ENCODE measurements at regions not wholly inside any gene's neighbourhood (a gene's known extent, or its start where the extent isn't known, plus 50 kb on each side); places are given as distances from the start of the nearest gene placed in this dataset.

DNA sequence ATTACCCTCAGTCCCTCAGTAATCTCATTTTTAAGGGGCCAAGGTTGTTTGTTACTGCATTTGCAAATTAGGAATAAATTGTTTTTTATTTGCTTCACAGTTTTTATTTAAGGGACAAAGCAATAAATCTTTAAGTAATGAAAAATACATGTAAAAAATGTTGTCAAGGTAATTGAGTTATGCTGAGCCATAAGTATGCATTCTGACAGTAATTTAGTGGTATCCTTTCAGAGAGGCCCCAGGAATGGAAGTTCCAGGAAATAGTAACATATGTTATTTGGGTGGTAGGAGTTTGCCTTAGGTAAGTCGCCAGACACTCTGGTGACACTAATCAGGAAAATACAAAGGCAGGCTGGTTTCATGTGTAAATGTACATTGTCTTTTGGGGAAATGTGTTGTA, 1787.9 kb upstream of the WWC1 start:
- H3K36me3 ChIP-seq, result no peaks in the 10 kb centered on the region
- H3K27me3 ChIP-seq, result no peaks in the 10 kb centered on the region
- H3K9me3 ChIP-seq (replicated peaks), result no peaks in the 10 kb centered on the region
- no peaks in the 10 kb centered on the region for H3K4me1 ChIP-seq
- H3K4me3 ChIP-seq, result no peak overlapping the region
- DNase-seq, result no peak
- H3K27ac ChIP-seq, result no peak overlapping the region

DNA sequence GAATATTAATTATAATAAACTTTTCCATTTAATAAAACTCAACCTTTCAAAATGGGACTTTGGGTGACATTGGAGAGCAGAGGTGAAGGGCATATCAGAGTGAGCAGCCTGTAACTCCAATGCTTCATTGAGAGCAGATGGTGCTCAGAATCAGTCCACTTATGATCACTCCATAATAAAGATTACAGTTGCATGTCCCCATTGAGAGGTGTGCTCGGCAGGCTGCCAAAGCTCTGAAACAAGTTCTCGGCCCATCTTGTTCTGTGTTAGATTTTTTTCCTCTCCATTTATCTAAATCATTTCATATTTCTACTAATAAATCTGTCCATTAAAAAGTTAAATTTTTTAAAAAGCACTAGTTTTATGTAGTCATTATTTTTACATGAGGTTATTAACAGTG, 1786.4 kb upstream of the WWC1 start:
- no peaks in the 10 kb centered on the region for H3K9me3 ChIP-seq (replicated peaks)
- no peaks in the 10 kb centered on the region for H3K4me1 ChIP-seq
- H3K27me3 ChIP-seq, result no peaks in the 10 kb centered on the region
- H3K27ac ChIP-seq, result no peak overlapping the region
- no peaks in the 10 kb centered on the region for H3K36me3 ChIP-seq
- peak in 1 of 2 experiments; percentile 4 for DNase-seq
- H3K4me3 ChIP-seq, result no peak overlapping the region

DNA sequence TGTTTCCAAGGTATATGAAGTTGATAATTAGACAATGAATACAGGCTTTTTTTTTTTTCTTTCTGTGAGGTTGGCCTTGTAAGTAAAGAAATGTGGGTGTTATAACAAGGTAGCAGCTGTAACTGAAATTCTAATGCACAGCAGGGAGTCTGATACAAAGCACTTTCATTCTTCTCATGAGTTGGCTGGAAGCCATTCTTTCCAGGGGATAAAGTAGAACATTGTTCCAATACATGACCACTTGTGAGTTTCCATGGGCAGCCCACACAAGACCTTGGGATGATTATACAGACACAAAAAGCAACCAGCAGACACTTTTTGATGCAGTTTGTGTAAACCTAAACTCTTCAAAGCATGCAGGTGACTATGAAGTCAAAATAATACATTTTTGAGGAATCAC, 1785.9 kb upstream of the WWC1 start:
- Histone ChIP-seq H3K27ac (no peak overlapping the region), H3K9me3 (replicated peaks) (no peaks in the 10 kb centered on the region), H3K27me3 (no peaks in the 10 kb centered on the region), H3K36me3 (no peaks in the 10 kb centered on the region), H3K4me1 (no peaks in the 10 kb centered on the region), H3K4me3 (no peak overlapping the region)
- peak; percentile 19 to 57 for DNase-seq

DNA sequence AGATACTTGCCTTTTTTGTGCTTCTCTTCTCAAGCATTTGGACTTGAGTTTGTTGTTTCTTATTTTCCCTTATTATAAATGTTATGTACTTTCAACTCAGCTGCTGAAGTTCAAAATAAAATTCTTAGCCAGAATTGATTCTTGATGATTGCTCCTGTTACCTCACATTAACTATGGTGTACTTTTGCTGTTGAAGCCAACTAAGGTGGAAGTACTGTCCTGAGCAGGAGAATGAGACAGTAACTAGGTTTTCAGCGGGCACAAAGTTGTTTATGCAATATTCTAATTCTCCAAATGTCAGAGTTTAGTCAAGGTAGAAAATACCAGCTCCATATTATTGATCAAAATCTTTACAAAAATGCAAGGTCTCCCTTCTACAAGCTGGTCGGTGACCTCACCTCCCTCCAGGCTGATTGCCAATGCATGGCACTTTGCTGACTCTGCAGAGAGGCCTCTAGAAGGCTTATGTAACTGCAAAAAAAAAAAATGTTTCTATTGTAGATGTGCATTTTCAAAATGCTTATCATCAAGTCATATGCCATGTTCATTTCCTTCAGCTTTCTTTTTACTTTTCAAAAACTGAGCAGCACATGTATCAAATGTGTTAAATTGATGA, 1783.5 kb upstream of the WWC1 start:
- Histone ChIP-seq H3K9me3 (replicated peaks) (no peaks in the 10 kb centered on the region), H3K4me1 (no peaks in the 10 kb centered on the region), H3K27me3 (no peaks in the 10 kb centered on the region), H3K4me3 (no peak overlapping the region), H3K27ac (no peak overlapping the region), H3K36me3 (no peaks in the 10 kb centered on the region)
- DNase-seq, result no peak

DNA sequence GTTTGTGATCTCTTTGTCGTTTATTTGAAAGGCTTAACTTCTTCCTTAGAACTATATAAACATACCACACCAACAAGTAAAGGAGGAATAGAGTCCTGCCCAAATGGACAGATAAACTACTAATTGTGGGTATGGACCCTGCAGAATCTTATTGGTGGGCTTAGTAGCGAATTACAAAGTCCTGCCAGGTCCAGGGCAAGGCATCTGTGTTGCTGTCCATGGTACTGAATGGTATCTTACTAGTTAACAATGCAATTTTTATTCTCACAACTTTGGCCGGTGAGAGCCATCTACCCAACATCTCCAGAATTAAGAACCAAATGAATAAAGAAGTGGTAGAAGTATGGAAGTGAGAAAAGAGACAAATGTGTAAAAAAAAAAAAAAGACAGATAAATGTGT, 1782.4 kb upstream of the WWC1 start:
- DNase-seq, result peak; percentile 19 to 66
- Histone ChIP-seq H3K27ac (no peak overlapping the region), H3K4me3 (no peak overlapping the region), H3K4me1 (no peaks in the 10 kb centered on the region), H3K36me3 (no peaks in the 10 kb centered on the region), H3K27me3 (no peaks in the 10 kb centered on the region), H3K9me3 (replicated peaks) (no peaks in the 10 kb centered on the region)

DNA sequence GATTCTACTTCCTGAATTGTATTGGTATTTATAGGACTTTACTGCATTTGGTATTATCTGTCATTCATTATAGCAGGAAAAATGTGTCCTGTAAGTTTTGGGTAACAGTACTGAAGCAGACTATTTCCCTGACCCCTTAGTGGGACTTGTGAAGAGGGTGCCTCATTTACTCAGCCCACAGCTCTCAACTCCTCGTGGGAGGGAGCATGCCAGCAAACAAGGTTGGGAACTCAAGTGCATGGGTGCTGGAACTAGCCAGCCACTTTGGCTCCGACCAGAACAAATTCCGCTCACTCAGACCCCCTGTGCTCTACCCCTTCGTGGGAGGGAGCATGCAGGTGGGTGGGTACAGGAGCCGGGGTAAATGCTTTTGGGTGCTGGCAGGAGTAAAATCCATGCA, 1773.5 kb upstream of the WWC1 start:
- Histone ChIP-seq H3K4me1 (no peaks in the 10 kb centered on the region), H3K4me3 (no peak overlapping the region), H3K27me3 (no peaks in the 10 kb centered on the region), H3K9me3 (replicated peaks) (no peaks in the 10 kb centered on the region), H3K27ac (no peak overlapping the region), H3K36me3 (no peaks in the 10 kb centered on the region)
- no peak for DNase-seq

DNA sequence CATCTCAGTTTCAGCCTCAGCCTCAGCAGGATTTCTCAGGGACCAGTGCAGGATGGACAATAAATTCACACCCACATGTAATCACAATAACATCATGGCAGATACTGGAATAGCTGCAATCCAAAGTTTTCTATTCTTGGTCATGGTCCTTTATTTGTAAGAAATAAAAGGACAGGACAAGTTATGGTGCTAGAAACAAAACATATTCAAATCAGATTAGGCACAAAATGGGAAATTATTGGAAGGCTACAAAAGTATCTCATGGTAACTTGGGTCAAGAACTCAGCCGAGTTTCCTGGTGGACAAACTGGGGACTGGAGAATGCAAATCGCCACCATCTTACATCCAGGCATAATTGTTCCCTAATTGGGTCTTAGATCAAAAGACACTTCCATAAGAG, 1768.2 kb upstream of the WWC1 start:
- Histone ChIP-seq H3K4me1 (no peaks in the 10 kb centered on the region), H3K27me3 (no peaks in the 10 kb centered on the region), H3K9me3 (replicated peaks) (no peaks in the 10 kb centered on the region), H3K36me3 (no peaks in the 10 kb centered on the region), H3K27ac (no peak overlapping the region), H3K4me3 (no peak overlapping the region)
- DNase-seq, result no peak

DNA sequence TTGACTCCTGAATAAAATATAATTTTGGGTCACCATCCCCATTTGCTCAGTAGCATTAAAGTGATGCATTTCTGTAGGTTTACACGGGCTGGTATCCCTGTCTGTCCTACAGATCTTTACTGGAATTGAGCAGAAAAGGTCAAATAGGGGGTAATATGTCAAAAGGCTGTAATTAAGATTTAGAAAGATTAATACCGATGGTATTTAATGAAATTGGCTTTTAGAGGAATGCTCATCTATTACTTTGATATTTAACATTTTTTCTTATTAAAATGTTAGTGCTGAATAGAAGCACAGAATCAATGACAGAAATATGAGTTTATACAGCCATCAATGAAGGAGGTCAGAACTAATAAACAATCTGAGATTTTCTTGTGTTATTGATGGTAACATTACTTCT, 1762.2 kb upstream of the WWC1 start:
- DNase-seq, result no peak
- H3K4me3 ChIP-seq, result no peak overlapping the region
- no peaks in the 10 kb centered on the region for H3K36me3 ChIP-seq
- no peaks in the 10 kb centered on the region for H3K4me1 ChIP-seq
- H3K9me3 ChIP-seq (replicated peaks), result no peaks in the 10 kb centered on the region
- no peak overlapping the region for H3K27ac ChIP-seq
- no peaks in the 10 kb centered on the region for H3K27me3 ChIP-seq

DNA sequence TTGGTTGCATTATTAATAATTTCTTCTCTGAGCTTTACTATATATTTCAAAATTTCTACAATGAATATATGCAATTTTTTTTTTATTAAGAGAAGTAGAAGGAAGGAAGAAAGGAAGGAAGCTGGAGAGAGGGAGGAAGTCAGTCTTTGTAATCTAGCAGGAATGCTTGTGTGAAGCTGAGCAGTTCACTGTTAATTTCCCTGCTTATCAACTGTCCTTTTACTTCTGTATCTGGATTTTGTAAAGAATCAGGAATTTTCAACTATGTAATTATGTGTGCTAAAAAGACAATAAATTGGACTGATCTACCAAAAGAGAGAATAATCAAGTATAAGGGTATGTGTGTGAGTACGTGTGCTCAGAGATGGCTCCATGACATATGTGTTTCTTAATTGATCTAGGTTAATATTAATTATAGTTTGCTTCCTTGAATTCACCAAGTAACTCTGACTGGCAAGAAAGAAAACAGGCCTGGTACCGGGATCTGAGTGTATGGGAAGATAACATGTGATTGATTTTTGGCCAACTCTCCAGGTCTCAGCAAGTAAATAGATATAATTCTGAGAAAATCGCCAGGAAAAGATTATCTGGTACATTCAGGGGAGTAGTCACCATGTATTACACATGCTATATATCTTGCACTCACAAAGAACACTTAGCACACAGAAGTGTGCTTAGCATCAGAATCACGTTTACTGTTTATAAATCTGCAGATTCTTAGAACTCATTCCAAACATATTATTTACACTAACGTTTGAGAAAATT, 1758.8 kb upstream of the WWC1 start:
- no peak for DNase-seq
- H3K4me3 ChIP-seq, result no peak overlapping the region
- H3K36me3 ChIP-seq, result no peaks in the 10 kb centered on the region
- H3K4me1 ChIP-seq, result no peaks in the 10 kb centered on the region
- H3K9me3 ChIP-seq (replicated peaks), result no peaks in the 10 kb centered on the region
- H3K27ac ChIP-seq, result no peak overlapping the region
- no peaks in the 10 kb centered on the region for H3K27me3 ChIP-seq

DNA sequence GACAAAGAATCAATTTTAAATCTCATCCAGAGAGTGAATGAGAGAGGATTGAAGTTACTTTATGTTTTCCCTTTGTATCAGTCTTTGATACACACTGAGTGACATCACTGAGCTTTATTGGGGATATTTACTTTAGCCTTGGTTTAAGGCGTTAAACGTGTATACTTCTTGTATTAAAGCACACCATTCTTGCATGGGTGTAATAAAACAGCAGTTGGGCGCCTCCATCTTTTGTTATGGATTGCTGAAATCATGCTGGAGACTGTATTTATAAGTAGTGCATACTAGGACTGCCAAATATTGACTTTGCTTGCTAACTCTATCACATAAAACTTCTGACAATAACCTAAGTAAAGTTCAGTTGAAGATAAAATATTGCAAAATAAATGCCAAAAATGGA, 1755.8 kb upstream of the WWC1 start:
- no peaks in the 10 kb centered on the region for H3K4me1 ChIP-seq
- no peak for DNase-seq
- H3K9me3 ChIP-seq (replicated peaks), result no peaks in the 10 kb centered on the region
- no peaks in the 10 kb centered on the region for H3K27me3 ChIP-seq
- H3K4me3 ChIP-seq, result no peak overlapping the region
- no peaks in the 10 kb centered on the region for H3K36me3 ChIP-seq
- H3K27ac ChIP-seq, result no peak overlapping the region

DNA sequence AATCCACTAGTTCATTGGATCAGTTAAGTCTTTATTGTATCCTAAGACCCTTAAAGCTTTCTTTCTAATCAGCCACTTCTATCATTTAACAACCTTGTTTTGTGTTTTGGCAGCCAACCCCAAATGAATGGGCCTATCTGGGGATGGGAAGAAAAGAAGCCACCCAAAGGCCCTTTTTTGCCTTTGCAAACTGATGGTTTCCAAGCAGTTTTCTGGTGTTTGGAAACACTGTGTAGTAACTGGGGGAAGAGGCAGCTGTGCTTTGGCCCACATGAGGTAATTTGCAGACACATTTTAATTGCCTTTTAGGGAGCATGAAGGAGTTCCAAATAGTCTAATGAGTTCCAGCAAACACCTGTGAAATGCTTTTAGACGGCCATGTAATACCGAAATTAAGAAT, 1751.3 kb upstream of the WWC1 start:
- no peaks in the 10 kb centered on the region for H3K36me3 ChIP-seq
- H3K9me3 ChIP-seq (replicated peaks), result no peaks in the 10 kb centered on the region
- H3K27me3 ChIP-seq, result no peaks in the 10 kb centered on the region
- H3K4me1 ChIP-seq, result no peaks in the 10 kb centered on the region
- DNase-seq, result no peak
- no peak overlapping the region for H3K27ac ChIP-seq
- H3K4me3 ChIP-seq, result no peak overlapping the region

DNA sequence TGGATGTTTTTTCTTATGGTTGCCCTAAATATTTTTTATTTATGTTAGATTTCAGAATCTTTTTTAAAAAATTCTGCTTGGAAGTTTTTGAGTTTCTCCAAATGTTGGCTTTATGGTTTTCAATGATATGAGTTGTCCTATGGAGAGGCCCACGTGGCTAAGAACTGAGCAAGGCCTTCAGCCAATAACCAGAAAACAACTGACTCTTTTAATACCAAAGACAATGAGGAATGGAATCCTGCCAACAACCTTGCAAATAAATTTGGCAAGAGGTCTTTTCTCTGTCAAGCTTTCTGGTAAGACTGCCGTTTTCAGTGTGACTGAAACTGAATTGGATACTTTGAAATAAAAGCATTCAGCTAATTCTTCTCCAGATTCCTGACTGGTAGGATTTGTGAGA, 1740.1 kb upstream of the WWC1 start:
- DNase-seq, result no peak
- Histone ChIP-seq H3K27ac (no peak overlapping the region), H3K4me3 (no peak overlapping the region), H3K36me3 (no peaks in the 10 kb centered on the region), H3K4me1 (no peaks in the 10 kb centered on the region), H3K9me3 (replicated peaks) (no peaks in the 10 kb centered on the region), H3K27me3 (no peaks in the 10 kb centered on the region)

DNA sequence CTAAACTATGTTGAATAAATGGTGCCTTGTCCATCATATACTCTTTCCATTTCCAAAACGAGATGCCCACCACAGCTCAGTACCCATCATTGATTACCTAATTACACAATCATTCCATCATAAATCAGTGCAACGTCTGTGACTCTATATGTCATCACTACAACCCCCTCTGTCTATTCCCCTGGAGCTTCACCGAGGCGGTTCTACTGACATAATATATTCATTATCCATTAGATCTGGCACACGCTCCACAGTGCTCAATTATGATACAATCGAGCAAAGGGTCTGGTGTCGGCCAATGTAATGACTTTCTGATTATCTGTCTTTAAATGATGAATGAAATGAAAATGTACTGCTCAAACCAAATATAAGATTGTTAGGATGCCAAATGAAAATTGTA, 1737.7 kb upstream of the WWC1 start:
- no peaks in the 10 kb centered on the region for H3K4me1 ChIP-seq
- H3K9me3 ChIP-seq (replicated peaks), result no peaks in the 10 kb centered on the region
- no peaks in the 10 kb centered on the region for H3K27me3 ChIP-seq
- H3K36me3 ChIP-seq, result no peaks in the 10 kb centered on the region
- H3K4me3 ChIP-seq, result no peak overlapping the region
- no peak for DNase-seq
- H3K27ac ChIP-seq, result no peak overlapping the region

DNA sequence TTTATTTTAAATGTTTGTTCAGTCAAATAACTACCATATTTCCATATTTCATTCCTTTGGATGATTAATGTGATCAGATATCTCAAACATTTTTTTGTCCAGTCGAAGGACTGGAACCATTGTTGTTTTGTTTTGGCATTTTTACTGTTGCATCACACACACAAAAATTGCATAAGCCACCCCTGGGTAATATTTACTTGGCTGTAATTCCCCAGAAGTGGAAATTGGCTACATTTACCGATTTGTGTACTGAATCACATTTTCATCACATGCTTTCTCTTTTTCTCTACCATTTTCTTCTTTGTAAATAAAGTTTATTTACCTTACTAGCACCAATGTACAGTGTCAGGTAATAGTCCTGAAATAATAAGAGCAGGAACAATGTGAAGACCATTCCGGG, 1729.7 kb upstream of the WWC1 start:
- DNase-seq, result no peak
- no peaks in the 10 kb centered on the region for H3K27me3 ChIP-seq
- H3K36me3 ChIP-seq, result no peaks in the 10 kb centered on the region
- no peak overlapping the region for H3K4me3 ChIP-seq
- H3K9me3 ChIP-seq (replicated peaks), result no peaks in the 10 kb centered on the region
- H3K4me1 ChIP-seq, result no peaks in the 10 kb centered on the region
- H3K27ac ChIP-seq, result no peak overlapping the region

DNA sequence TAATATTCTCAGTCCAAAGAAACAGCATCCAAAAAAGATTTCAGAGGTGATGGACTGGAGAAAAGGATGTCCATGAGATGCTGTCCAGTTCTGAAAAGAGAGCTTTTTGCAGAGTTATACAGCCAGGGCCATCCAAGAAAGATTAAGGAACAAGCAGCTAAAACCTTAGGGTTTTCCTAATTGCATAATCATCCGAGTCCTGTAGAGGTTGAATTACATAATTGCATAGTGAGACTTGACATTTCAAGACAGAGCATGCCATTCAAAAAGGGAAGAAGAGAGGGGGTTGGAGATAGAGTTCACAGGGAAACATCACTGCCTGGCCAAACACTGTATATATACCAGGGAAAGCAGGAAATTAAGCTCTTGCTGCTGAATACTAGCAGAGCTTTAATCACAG, 1729.2 kb upstream of the WWC1 start:
- no peak for DNase-seq
- H3K36me3 ChIP-seq, result no peaks in the 10 kb centered on the region
- H3K4me1 ChIP-seq, result no peaks in the 10 kb centered on the region
- H3K27me3 ChIP-seq, result no peaks in the 10 kb centered on the region
- no peaks in the 10 kb centered on the region for H3K9me3 ChIP-seq (replicated peaks)
- no peak overlapping the region for H3K27ac ChIP-seq
- no peak overlapping the region for H3K4me3 ChIP-seq

DNA sequence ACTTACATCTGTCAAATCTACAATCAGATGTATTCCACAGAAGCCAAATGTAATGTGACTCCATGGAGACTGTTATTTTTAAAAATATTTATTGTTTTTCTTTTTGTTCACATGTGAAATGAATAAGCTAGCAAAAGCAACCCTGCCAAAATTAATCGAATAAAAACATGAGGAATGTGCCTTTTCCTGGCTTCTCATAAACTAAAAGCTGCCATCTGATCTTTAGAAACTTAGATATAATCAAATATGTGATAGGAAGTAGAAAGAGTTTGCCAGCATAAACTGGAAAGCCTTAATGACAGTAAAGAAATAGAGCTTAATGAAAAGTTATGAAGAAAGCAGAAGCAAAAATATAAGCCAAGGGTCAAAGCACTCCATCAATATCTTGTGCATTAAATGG, 1724.7 kb upstream of the WWC1 start:
- Histone ChIP-seq H3K36me3 (no peaks in the 10 kb centered on the region), H3K4me1 (no peaks in the 10 kb centered on the region), H3K4me3 (no peak overlapping the region), H3K9me3 (replicated peaks) (no peaks in the 10 kb centered on the region), H3K27me3 (no peaks in the 10 kb centered on the region), H3K27ac (no peak overlapping the region)
- no peak for DNase-seq
